ENCODE measurements at regions not wholly inside any gene's neighbourhood (a gene's known extent, or its start where the extent isn't known, plus 50 kb on each side); places are given as distances from the start of the nearest gene placed in this dataset.

DNA sequence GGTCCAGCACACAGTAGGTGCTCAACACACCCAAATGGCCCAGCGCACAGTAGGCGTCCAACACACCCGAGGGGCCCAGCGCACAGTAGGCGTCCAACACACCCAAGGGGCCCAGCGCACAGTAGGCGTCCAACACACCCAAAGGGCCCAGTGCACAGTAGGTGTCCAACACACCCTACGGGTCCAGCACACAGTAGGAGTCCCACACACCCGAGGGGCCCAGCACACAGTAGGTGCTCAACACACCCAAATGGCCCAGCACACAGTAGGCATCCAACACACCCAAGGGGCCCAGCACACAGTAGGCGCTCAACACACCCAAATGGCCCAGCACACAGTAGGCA is 80.8 kb downstream of the FOXL3 start:
- in situ Hi-C loops (cut with HindIII; ENCODE audit: low sequenced_read_pairs), result no loop called here

DNA sequence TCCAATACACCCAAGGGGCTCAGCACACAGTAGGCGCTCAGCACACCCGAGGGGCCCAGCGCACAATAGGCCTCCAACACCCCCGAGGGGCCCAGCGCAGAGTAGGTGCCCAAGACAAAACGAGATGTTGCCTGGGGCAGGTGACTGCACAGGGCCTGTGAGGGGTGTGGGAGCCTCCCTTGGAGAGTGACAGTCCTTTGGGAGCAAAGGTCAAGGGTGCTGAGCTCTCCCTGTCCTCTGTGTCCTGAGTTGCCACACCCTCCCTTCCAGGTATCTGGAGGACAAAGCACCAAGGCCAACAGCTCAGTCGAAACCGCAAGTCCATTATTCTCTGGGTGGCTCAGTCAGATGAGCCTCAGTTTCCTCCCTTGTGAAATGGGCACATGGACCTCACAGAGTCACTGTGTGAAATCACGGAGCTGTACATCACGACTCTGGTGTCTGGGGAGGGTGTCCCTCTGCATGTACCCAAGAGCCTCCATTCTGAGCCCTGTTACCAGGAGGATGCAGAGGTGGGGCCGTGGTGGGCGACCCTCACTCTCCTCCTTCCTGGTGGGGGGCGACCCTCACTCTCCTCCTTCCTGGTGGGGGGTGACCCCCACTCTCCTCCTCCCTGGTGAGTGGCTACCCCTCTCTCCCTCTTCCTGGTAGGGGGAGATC is 81.3 kb downstream of the FOXL3 start:
- in situ Hi-C loops (cut with HindIII; ENCODE audit: low sequenced_read_pairs), result no loop called here

DNA sequence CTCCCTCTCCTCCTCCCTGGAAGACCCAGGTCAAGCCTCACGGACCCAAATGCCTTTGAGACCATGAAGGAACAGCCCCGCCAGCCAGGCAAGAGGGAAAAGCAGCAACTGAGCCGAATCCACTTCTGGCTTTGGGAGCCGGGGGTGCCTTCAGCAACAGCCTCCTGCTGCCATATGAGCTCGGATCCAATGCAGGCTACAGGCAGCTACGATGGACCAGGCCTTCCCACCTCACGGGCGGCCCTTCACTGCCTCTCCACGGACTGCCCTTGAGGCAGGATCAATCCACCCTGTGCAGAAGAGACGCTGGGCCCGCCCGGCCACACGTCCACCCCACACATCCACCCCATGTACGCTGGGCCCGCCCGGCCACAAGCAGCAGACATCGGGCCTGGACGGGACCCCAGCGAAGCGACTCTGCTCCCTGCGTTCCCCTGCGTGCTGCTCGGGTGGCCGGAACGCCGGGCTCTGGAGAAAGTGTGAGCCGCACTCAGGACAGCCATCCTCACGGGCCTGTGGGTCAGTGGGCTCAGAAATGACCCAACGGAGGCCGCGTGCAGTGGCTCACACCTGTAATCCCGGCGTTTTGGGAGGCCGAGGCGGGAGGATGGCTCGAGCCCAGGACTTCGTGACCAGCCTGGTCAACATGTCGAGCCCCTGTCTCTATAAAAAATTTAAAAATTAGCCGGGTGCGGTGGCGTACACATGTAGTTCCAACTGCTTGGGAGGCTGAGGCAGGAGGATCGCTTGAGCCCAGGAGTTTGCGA is 82.0 kb downstream of the FOXL3 start:
- in situ Hi-C loops (cut with HindIII; ENCODE audit: low sequenced_read_pairs), result no loop called here

DNA sequence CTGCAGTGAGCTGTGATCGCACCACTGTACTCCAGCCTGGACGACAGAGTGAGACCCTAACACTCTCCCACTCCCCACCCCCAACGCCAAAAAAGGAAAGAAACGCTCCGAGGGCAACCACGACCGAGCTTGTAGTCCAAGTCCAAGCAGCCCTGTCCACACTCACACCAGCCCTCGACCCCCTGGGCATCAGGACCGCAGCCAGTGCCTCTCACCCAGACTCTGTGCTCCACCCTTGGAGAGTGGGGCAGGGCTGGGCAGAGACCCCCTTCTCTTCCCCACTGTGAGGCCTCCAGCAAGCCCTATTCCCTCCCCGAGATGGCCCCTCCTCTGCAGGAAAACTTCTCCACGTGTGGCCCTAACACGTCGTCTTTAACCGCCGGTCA is 82.6 kb downstream of the FOXL3 start:
- in situ Hi-C loops (cut with HindIII; ENCODE audit: low sequenced_read_pairs), result no loop called here

DNA sequence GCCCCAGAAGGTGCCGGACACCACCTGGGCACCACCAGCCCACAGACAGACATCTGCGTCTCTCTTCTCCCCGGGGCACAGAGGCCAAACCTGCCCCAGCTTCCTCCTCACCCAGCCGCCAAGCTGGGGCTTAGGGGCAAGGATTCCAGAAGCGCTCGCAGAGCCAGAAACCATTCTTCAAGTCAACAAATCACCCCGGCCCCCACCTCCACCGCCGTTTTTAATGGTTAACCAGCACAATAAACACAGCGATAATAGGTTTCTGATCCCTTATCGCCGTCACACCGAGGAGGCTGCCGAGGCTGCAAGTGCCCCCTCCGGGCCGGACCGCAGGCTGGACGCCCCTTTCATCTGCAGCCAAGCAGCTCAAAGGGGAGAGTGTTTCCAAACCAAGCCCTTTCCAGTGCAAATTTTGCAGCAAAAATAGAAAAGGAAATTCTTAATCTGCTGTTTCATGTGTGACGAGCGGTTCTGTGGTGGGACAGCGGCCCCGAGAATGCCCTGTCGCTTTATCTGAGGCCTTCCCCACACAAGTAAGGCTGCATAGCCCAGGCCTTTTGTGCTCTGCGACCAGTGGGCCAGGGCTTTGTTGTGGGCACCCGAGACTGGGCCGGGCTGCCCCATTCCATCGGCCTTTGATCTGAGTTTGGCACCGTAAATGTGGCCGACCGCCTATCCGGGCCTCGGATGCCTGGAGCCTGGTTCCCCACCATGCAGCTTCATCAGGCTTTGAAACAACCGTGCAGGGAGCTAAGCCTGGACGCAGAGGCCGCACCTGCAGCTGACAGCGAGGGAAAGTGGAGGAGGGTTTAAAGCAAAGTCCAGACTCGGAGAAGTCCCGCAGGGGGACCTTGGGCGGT is 83.2 kb downstream of the FOXL3 start:
- in situ Hi-C loops (cut with HindIII; ENCODE audit: low sequenced_read_pairs), result no loop called here

DNA sequence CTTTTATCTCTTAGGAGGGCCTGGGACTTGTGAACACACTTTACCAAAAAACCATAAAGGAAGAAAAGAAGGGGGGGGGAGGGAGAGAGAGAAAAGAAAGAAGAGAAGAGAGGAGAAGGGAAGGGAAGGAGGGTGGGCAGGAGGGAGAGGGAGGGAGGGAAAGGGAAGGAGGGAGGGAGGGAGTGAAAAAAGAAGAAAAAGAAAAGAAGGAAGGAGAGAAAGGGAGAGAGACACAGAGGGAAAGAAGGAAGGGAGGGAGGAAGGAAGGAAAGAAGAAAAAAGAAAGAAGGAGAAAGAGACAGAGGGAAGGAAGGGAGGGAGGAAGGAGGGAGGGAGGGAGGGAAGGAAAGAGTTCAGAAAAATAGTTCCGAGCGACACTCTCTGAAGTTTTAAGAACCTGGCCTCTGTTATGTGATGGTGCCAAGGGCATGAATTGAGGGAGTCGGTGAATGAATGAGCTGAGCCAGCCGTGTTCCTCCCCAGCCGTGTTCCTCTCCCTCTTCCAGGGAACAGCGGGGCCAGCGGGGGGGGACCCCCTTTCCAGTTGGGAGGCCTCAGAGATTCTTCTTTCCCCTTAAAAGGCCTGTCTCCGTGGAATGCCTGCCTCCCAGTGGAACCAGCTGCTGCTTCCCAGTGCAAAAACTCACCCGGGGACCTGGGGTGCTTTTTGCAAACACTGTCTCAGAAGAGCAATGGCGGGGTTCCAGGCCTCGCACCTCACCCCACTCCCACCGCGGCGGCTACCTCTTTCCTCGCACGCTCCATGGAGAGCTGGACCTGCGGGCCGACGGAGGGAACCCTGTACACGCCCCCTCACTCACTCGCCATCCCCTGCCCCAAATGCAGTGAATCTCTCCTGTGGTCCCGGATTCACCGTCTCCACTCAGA is 84.1 kb downstream of the FOXL3 start:
- in situ Hi-C loops (cut with HindIII; ENCODE audit: low sequenced_read_pairs), result no loop called here

DNA sequence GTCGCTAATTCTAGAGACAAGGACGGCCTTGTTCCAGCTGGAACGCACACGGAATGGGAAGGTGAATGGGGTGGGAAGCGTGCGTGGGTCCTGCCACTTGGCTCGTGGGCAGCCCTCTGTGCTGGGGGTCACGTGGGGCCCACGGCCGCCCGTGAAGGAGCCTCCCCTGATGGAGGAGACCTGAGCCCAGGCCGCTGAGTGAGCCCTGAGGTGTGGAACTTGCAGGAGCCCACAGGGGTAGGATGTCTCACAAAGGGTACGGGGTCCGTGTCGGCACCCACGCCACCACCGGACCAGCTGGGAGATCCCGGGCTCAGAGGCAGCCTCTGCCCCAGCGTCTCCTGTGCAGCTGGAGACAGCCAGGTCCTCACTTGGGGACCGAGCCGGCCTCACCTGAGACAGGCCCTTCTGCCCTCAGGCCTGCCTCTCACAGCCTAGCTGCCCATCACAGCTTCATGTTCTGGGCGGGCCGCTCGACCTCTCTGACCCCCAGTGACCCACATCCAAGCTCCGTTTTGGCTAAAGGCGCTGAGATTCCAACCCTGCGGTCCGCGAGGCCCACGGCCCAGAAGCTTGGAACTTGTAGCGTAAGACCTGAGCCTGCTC is 84.8 kb downstream of the FOXL3 start:
- in situ Hi-C loops (cut with HindIII; ENCODE audit: low sequenced_read_pairs), result no loop called here

DNA sequence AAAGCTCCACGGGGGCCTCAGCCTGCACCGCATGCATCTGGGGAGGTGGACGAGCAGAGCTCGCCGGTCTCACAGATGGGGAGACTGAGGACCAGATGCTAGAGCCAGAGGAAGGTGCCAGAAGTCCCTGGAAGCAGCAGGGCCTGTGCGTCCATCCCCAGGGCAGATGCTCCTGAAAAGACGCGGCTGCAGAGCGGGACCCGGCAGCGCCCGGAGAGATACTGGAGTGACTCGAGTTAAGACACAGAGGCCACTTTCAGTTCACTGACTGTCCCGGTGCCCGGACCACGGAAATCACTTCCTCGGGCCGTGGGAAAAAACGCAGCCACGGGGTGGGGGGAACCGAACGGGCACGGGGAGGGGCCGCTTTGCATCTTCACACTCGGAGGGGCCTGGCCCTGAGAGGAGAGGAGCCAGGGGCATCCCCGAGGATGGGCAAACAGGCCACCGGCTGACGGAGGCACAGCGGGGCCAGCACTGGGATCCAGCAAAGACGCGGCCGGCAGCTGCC is 85.4 kb downstream of the FOXL3 start:
- in situ Hi-C loops (cut with HindIII; ENCODE audit: low sequenced_read_pairs), result no loop called here

DNA sequence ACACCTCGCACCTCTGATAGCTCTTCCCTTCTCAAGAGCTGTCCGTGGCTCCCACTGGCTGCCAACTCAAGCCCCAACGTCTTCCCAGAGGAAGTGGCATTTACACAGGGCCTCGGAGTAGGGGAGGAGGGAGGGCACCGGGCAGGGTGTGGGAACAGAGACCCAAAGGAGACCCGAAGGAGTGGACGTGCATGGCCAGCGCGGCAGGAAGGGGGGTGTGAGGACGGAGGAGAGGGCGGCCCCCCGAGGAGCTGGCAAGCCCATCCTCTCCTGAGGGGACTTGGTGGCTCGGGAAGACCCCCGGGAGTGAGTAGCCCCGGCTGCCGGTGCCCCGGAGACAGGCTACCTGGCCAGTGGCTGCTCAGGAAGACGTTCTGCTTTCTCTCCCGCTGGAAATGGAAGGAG is 85.9 kb downstream of the FOXL3 start:
- in situ Hi-C loops (cut with HindIII; ENCODE audit: low sequenced_read_pairs), result no loop called here

DNA sequence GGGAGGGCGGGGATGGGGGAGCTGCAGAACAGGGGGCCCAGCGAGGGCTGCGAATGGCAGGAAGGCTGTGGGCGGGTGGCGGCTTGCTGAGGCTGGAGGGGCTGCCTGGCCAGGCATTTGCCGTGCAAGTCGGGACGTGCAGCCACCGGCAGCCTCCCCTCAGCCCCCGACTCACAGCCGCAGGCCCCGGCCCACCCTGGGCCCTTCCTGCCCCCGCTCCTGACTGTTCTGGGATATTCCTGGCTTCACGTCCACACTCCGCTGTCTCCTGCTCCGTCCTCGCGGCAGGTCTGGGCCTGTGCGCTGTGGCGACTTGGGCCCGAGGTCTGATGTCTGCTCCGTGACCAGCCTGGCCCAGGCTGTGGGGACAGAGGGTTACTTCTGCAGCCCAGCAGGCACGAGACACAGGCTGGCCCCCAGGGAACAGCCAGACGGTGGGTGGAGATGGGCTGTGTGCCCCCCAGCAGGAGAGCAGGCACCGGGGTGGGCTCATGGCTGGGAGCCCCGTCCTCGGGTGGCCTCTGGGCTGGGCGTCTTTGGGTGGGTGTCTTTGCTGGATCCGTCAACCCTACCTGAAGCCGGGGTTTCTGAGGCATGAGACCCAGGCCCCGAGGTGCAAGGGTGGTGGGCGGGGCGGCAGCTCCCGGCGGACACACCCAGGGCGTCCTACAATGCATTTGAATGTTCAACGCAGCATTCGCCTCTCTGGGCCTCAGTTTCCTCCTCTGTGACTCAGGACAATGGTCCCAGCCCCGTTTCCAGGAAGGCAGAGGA is 86.5 kb downstream of the FOXL3 start:
- in situ Hi-C loops (cut with HindIII; ENCODE audit: low sequenced_read_pairs), result no loop called here

DNA sequence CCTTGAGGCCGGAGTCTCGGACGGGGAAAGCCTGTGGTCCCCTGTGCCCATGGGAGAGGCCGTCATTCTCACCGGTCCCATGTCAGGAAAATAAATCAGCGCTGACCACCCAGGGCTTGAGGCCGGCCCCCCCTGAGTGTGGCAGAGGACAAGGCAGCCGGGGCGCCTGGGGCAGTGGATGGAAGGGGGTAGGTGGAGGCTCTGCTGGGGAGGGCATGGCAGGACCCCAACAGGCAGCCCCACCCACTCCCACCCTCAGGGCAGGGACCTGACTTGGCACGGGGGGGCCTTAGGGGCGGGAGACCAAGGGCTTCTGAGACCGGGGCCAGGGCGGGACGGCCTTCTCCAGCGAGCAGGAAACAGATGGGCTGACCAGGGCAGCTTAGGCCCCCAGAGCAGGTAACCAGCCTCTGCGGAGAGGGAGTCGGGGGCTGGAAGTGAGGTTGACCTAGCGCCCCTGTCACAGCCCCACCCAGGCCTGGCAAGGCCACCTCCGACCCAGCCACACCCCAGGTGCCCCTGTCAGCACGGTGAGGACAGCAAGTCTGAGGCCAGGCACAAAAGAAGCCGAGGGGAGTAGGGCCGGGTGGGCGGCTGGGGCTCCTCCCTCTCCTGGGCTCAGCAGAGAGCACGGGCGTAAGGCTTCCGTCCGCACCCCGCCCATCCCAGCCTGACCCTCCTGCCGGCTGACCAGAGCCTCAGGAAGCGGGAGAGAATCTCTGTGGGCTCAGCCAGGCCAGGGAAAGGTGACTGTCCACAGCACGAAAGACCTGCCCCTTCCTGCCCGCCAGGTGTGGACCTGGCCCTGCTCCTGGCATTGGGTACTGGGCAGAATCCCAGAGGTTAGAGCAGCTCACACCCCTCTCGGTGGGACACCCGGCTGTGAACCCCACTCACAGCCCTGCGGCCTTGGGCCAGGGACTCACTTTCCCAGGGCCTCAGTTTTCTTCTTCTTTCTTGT is 87.4 kb downstream of the FOXL3 start:
- in situ Hi-C loops (cut with HindIII; ENCODE audit: low sequenced_read_pairs), result no loop called here

DNA sequence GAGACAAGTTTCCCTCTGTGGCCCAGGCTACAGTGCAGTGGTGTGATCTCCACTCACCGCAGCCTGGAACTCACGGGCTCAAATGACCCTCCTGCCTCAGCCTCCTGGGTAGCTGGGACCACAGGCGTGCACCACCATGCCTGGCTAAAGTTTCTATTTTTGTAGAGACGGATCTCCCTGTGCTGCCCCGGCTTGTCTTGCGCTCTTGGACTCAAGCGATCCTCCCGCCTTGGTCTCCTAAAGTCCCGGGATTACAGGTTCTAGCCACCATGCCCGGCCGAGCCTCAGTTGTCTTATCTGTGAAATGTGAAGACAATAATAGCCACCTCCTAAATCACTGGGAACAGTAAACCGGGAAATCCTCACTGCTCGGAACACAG is 88.1 kb downstream of the FOXL3 start:
- in situ Hi-C loops (cut with HindIII; ENCODE audit: low sequenced_read_pairs), result no loop called here

DNA sequence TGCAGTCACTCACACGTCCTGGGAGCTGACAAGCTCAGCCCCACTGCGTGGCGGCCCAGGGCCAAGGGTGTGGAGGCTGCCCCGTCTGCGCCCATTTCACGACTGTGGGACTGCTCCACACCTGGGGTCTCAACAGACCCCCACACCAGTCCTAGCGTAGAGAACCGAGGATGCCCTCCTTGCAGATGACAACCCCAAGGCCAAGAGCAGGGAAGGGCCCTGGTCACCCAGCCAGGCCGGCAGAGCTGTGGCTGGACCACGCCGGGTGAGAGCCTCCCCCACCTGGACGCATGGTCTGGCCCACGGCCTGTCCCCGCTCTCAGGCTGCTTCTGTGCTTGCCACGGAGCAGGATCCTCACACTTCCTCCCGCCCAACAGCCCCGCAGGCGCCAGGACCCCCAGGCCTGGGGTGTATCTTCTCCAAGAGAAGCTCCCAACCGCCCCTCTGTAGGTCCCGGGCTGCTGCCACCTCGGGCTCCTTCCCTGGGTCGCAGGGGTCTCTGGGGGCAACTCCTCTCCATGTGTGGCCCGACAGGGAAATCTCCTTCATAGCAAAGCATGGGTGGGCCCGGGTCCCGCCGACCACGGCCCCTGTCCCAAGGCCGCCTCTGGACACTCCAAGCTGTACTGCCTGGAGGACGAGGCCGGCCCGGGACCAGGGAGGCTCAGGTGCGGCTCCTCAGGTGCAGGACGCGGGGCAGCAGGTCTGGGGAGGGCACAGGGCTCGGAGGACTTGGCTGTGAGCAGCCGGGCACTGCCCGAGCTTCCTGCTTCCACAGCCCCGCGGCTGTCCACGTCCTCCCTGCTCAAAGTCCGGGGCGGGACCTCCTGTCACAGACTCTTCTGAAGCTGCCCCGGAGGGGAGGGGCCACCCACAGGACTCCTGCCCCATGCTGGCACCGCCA is 88.8 kb downstream of the FOXL3 start:
- in situ Hi-C loops (cut with HindIII; ENCODE audit: low sequenced_read_pairs), result no loop called here

DNA sequence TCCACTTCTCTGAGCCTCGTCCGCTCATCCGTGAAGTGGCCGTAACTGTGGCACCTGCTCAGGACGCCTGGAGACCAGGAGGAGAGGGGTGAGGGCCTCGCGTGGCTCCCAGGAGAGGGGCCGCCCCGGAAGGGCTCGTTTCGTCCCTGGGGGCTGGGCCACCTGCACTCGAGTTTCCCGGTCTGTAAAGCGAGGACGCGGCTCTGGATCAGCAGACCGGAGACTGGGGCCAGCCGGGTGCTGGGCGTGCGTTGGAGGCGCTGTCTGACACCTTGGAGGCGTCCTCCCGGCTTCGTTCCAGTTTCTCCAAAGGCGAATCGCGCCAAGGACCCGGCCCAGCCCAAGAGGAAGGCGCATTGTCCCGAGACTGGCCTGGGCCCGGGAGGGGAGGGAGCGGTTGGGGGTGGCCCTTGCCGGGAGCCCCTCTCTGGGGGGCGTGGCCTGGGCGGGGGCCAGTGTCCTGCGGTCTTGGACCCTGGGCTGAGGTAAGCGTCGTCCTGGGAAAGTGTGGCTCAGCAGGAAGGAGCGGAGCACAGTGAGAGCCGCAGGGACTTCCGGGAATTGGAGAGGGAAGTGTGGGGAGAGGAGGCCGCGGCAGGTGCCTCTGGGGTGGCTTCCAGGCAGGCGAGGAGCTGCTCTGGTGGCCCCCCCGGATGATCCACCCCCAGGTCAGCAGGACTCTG is 89.6 kb downstream of the FOXL3 start:
- in situ Hi-C loops (cut with HindIII; ENCODE audit: low sequenced_read_pairs), result no loop called here

DNA sequence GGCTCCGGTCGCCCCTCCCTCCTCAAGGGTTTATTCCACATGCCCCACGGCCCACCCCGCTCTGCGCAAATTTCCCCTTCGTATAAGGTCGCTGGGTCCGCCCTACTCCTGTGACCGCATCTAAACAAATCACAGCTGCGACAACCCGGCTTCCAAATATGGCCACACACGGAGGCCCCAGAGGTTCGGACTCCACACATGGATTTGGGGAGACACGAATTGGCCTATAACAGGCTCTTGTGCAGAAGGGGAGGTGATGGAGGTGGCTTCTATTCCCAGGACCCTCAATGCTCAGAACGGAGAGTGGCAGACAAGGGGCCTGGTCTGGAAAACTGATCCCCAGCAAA is 90.1 kb downstream of the FOXL3 start:
- in situ Hi-C loops (cut with HindIII; ENCODE audit: low sequenced_read_pairs), result no loop called here

DNA sequence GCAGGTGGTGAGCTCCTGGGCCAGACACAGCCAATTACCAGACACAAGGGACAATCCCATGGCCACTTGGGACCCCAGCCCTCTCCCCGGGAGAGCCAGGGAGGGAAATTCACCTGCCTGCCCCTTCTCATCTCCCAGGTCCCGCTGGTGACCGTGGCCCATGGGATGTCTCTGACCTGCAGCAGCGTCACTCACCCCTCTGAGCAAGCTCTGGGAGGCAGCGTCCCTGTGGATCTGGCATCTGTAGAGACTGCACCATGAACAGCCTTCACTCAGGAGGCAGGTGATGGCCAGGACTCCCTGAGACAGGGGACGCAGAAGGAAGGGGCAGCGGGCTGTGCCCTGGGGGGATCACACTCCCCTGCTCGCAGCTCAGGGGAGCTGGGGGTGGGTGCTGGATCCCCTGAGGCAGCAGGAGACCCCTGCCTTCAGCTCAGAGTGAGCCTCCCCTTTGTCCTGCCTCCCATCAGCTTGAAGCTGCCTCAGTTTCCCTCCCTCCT is 90.8 kb downstream of the FOXL3 start:
- in situ Hi-C loops (cut with HindIII; ENCODE audit: low sequenced_read_pairs), result no loop called here
